Liver (tissue), 7 donors: ENCODE measurements at regions not wholly inside any gene's neighbourhood (a gene's known extent, or its start where the extent isn't known, plus 50 kb on each side); places are given as distances from the start of the nearest gene placed in this dataset.

ENCODE experiments used
- DNase-seq: peaks from one replicate; pipeline ENCODE4 v3.0.0-alpha.2; 2017; ENCODE audit warnings: low spot score
- H3K27ac ChIP-seq, 2 donors: one replicate each; pipeline ENCODE4 v1.7.0; 2013; ENCODE audit warnings: inconsistent platforms in 2 of 2, low read length in 2 of 2, control low read depth in 1 of 2, low read depth in 1 of 2, mild to moderate bottlenecking in 1 of 2
- H3K27me3 ChIP-seq, 4 donors: one replicate each; pipeline versions ENCODE4 v1.6.1 to v1.7.0; 2013; ENCODE audit warnings: low read length in 3 of 4, inconsistent platforms in 1 of 4, mild to moderate bottlenecking in 1 of 4, moderate library complexity in 1 of 4; ENCODE audit not compliant: control insufficient read depth in 4 of 4, insufficient read depth in 4 of 4
- H3K36me3 ChIP-seq, 4 donors: one replicate each; pipeline versions ENCODE4 v1.6.1 to v1.7.0; 2013; ENCODE audit warnings: low read length in 3 of 4, mild to moderate bottlenecking in 3 of 4, low read depth in 1 of 4, moderate library complexity in 1 of 4; ENCODE audit not compliant: control insufficient read depth in 4 of 4, insufficient read depth in 3 of 4
- H3K4me1 ChIP-seq, 4 donors: one replicate each; pipeline versions ENCODE4 v1.6.1 to v1.7.0; 2013; ENCODE audit warnings: low read length in 3 of 4, mild to moderate bottlenecking in 3 of 4, moderate library complexity in 1 of 4; ENCODE audit not compliant: control insufficient read depth in 4 of 4, insufficient read depth in 4 of 4
- H3K4me3 ChIP-seq, 3 donors: one replicate each; pipeline versions ENCODE4 v1.6.1 to v1.7.0; 2013; ENCODE audit warnings: low read length in 3 of 3, control low read depth in 1 of 3, low read depth in 1 of 3, mild to moderate bottlenecking in 1 of 3
- H3K9ac ChIP-seq, 2 donors: one replicate each; pipeline ENCODE4 v1.7.0; 2013; ENCODE audit warnings: low read length in 2 of 2, mild to moderate bottlenecking in 2 of 2, moderate library complexity in 2 of 2, control low read depth in 1 of 2, low read depth in 1 of 2
- H3K9me3 ChIP-seq, 4 donors: one replicate each; pipeline versions ENCODE4 v1.6.1 to v1.7.0; 2013; ENCODE audit warnings: low read length in 3 of 4; ENCODE audit not compliant: control insufficient read depth in 4 of 4
- EGR1 ChIP-seq, 2 donors: IDR thresholded peaks; 2 replicates each; pipeline ENCODE4 v1.6.1; 2016 to 2018; ENCODE audit warnings: antibody characterized with exemption in 2 of 2, low read depth in 2 of 2
- FOXA1 ChIP-seq: IDR thresholded peaks from 2 replicates; pipeline ENCODE4 v1.6.1; 2016; ENCODE audit warnings: antibody characterized with exemption
- GABPA ChIP-seq, 2 donors: IDR thresholded peaks in 1 of 2; conservative IDR thresholded peaks in 1 of 2; 2 replicates each; pipeline ENCODE4 v1.6.1; 2016; ENCODE audit warnings: antibody characterized with exemption in 2 of 2, mild to moderate bottlenecking in 1 of 2, moderate library complexity in 1 of 2
- HNF4A ChIP-seq, 2 donors: conservative IDR thresholded peaks; 2 replicates each; pipeline ENCODE4 v1.6.1; 2016; ENCODE audit warnings: antibody characterized with exemption in 2 of 2, mild to moderate bottlenecking in 2 of 2
- JUND ChIP-seq, 2 donors: IDR thresholded peaks; 2 replicates each; pipeline ENCODE4 v1.6.1; 2016; ENCODE audit warnings: antibody characterized with exemption in 2 of 2
- MAX ChIP-seq: IDR thresholded peaks from 2 replicates; pipeline ENCODE4 v1.6.1; 2016; ENCODE audit warnings: antibody characterized with exemption
- NR2F2 ChIP-seq: IDR thresholded peaks from 2 replicates; pipeline ENCODE4 v1.6.1; 2016; ENCODE audit warnings: antibody characterized with exemption
- SP1 ChIP-seq: IDR thresholded peaks from 2 replicates; pipeline ENCODE4 v1.6.1; 2018; ENCODE audit warnings: antibody characterized with exemption, mild to moderate bottlenecking
- TAF1 ChIP-seq: conservative IDR thresholded peaks from 2 replicates; pipeline ENCODE4 v1.6.1; 2016; ENCODE audit warnings: antibody characterized with exemption, mild to moderate bottlenecking
- YY1 ChIP-seq: IDR thresholded peaks from 2 replicates; pipeline ENCODE4 v1.6.1; 2016; ENCODE audit warnings: antibody characterized with exemption, mild to moderate bottlenecking
- ZBTB33 ChIP-seq: IDR thresholded peaks from 2 replicates; pipeline ENCODE4 v1.6.1; 2016; ENCODE audit warnings: antibody characterized with exemption
- WGBS: extraction: QIAGEN DNeasy Blood & Tissue Kit; methylation state at CpG from one replicate; pipeline ENCODE4 v1.1.7; 2013; 5-methylcytosine and 5-hydroxymethylcytosine counted together
- donor health status: healthy.
- donor health status: healthy.
- donor health status: healthy.
- donor health status: healthy.

- TF ChIP-seq GABPA (IDR thresholded peaks at IDR 0.05 in 1 of 2, conservative IDR thresholded peaks at IDR 0.05 in 1 of 2) (no peak), NR2F2 (no peak), JUND (IDR thresholded peaks at IDR 0.05) (no peak), MAX (no peak), FOXA1 (no peak), ZBTB33 (no peak), EGR1 (IDR thresholded peaks at IDR 0.05; ENCODE audit: low read depth in 2 of 2) (no peak), TAF1 (no peak), SP1 (no peak), YY1 (no peak)
- WGBS: 61% methylated on average over 4 of the region's 4 CpGs
- Histone ChIP-seq H3K27ac (no peak overlapping the region), H3K9ac (no peak overlapping the region), H3K4me3 (no peak overlapping the region), H3K27me3 (no peaks in the 10 kb centered on the region), H3K9me3 (peaks cover 0 to 2% (median 0%) of the 10 kb centered on the region in 4 donors), H3K4me1 (no peaks in the 10 kb centered on the region), H3K36me3 (no peaks in the 10 kb centered on the region)
- DNase-seq: no peak
Measured at GRCh38 chr3:21273259-21274025, 477.6 kb downstream of the ZNF385D start.

GRCh38 chr3:21271606-21272016 lies 479.4 kb downstream of the ZNF385D start:
- Histone ChIP-seq H3K36me3 (no peaks in the 10 kb centered on the region), H3K4me3 (no peak overlapping the region), H3K4me1 (no peaks in the 10 kb centered on the region), H3K27me3 (no peaks in the 10 kb centered on the region), H3K27ac (no peak overlapping the region), H3K9ac (no peak overlapping the region), H3K9me3 (peaks cover 0 to 2% (median 0%) of the 10 kb centered on the region in 4 donors)
- TF ChIP-seq MAX (no peak), HNF4A (conservative IDR thresholded peaks at IDR 0.05) (no peak), ZBTB33 (no peak), EGR1 (IDR thresholded peaks at IDR 0.05; ENCODE audit: low read depth in 2 of 2) (no peak), GABPA (IDR thresholded peaks at IDR 0.05 in 1 of 2, conservative IDR thresholded peaks at IDR 0.05 in 1 of 2) (no peak)
- WGBS: 94% methylated on average over 19 of the region's 19 CpGs
- no peak for DNase-seq

GRCh38 chr3:21269882-21270281 lies 481.1 kb downstream of the ZNF385D start:
- Histone ChIP-seq H3K9ac (no peak overlapping the region), H3K4me1 (no peaks in the 10 kb centered on the region), H3K4me3 (no peak overlapping the region), H3K27me3 (no peaks in the 10 kb centered on the region), H3K36me3 (no peaks in the 10 kb centered on the region), H3K27ac (no peak overlapping the region), H3K9me3 (no peaks in the 10 kb centered on the region)
- DNase-seq: no peak
- TF ChIP-seq YY1: no peak
